Panc1 (cell line): ENCODE measurements at regions not wholly inside any gene's neighbourhood (a gene's known extent, or its start where the extent isn't known, plus 50 kb on each side); places are given as distances from the start of the nearest gene placed in this dataset.

ENCODE experiments used
- ATAC-seq: fragments of 200-7000 bp; cut with Tn5 transposase; 2 replicates; pipeline ENCODE4 v1.9.1; 2020; ENCODE audit warnings: mild to moderate bottlenecking, moderate library complexity
- BruUV-seq: library from RNA; stranded (reverse); fragments of 400-500 nt; replicated peaks from 2 replicates; lab custom pipeline; 2021; lab: Mats Ljungman, UMichigan
- CTCF ChIA-PET: fragments of 300-600 bp; sonication (Branson Sonifier 250); formaldehyde crosslinking; loops from one replicate; lab custom pipeline; 2022; ENCODE audit warnings: antibody characterized with exemption; lab: Charles Lee
- POLR2A ChIA-PET: fragments of 300-600 bp; sonication (Branson Sonifier 250); formaldehyde crosslinking; loops from one replicate; lab custom pipeline; 2022; ENCODE audit warnings: antibody characterized with exemption; lab: Charles Lee
- DNase-seq: peaks from one replicate; pipeline ENCODE4 v3.0.0-alpha.2; 2010; ENCODE audit warnings: low read depth, low spot score
- H3K27ac ChIP-seq: 2 replicates; pipeline ENCODE4 v1.5.1; 2011; ENCODE audit warnings: mild to moderate bottlenecking, low read length, inconsistent platforms
- H3K27me3 ChIP-seq: fragments of 200-500 bp; sonication (Bioruptor generic); 2 replicates; pipeline ENCODE4 v1.6.0; 2014; ENCODE audit warnings: low read length, inconsistent platforms; ENCODE audit not compliant: control insufficient read depth, insufficient read depth
- H3K36me3 ChIP-seq: fragments of 200-500 bp; sonication (Bioruptor generic); 2 replicates; pipeline ENCODE4 v1.5.1; 2014; ENCODE audit warnings: inconsistent platforms, mild to moderate bottlenecking, low read length, moderate library complexity; ENCODE audit not compliant: control insufficient read depth, insufficient read depth
- H3K4me1 ChIP-seq: 2 replicates; pipeline ENCODE4 v1.5.1; 2011; ENCODE audit warnings: inconsistent platforms, mild to moderate bottlenecking, low read length, moderate library complexity; ENCODE audit not compliant: control insufficient read depth, insufficient read depth
- H3K4me3 ChIP-seq, 2 experiments: 2 replicates each; pipeline ENCODE4 v1.5.1; 2011 to 2012; ENCODE audit warnings: low read depth in 2 of 2, low read length in 2 of 2, mild to moderate bottlenecking in 2 of 2, inconsistent platforms in 1 of 2, moderate library complexity in 1 of 2
- H3K9me3 ChIP-seq: fragments of 200-500 bp; sonication (Bioruptor generic); 2 replicates; pipeline ENCODE4 v1.5.1; 2014; ENCODE audit warnings: low read depth, mild to moderate bottlenecking, inconsistent platforms, low read length, moderate library complexity; ENCODE audit not compliant: control insufficient read depth, insufficient read depth
- CTCF ChIP-seq: fragments of 450-650 bp; IDR thresholded peaks from 2 replicates; pipeline ENCODE4 v1.5.1; 2017; ENCODE audit warnings: mild to moderate bottlenecking
- POLR2AphosphoS5 ChIP-seq: IDR thresholded peaks from 2 replicates; pipeline ENCODE4 v1.6.1; 2012; ENCODE audit warnings: mild to moderate bottlenecking, low read depth, low read length, moderate library complexity
- SIN3A ChIP-seq: IDR thresholded peaks from 2 replicates; pipeline ENCODE4 v1.6.1; 2012; ENCODE audit warnings: low read depth, mild to moderate bottlenecking, low read length, moderate library complexity, borderline replicate concordance; ENCODE audit not compliant: insufficient read depth
- TCF7L2 ChIP-seq: IDR thresholded peaks from 2 replicates; pipeline ENCODE4 v1.6.1; 2011; ENCODE audit warnings: mild to moderate bottlenecking, low read depth, low read length, inconsistent platforms
- in situ Hi-C: cut with HindIII; loops from 2 replicates; pipeline ENCODE4 v1.10.0; 2016; ENCODE audit warnings: low sequenced_read_pairs, low pct_unique_long_range_greater_than_20kb
- intact Hi-C: fragments of 100-400 bp; cut with micrococcal nuclease; formaldehyde crosslinking; loops from one replicate; pipeline ENCODE4 v1.10.0; 2022; ENCODE audit not compliant: unreplicated experiment
- TF ChIP-seq, protein P1 (sequence below), 2 experiments: IDR thresholded peaks; 2 replicates each; pipeline ENCODE4 v1.6.1; 2011 to 2012; ENCODE audit warnings: low read depth in 2 of 2, control low read depth in 1 of 2, low read length in 1 of 2, mild to moderate bottlenecking in 1 of 2, moderate library complexity in 1 of 2; ENCODE audit not compliant: insufficient read depth in 1 of 2

DNA sequence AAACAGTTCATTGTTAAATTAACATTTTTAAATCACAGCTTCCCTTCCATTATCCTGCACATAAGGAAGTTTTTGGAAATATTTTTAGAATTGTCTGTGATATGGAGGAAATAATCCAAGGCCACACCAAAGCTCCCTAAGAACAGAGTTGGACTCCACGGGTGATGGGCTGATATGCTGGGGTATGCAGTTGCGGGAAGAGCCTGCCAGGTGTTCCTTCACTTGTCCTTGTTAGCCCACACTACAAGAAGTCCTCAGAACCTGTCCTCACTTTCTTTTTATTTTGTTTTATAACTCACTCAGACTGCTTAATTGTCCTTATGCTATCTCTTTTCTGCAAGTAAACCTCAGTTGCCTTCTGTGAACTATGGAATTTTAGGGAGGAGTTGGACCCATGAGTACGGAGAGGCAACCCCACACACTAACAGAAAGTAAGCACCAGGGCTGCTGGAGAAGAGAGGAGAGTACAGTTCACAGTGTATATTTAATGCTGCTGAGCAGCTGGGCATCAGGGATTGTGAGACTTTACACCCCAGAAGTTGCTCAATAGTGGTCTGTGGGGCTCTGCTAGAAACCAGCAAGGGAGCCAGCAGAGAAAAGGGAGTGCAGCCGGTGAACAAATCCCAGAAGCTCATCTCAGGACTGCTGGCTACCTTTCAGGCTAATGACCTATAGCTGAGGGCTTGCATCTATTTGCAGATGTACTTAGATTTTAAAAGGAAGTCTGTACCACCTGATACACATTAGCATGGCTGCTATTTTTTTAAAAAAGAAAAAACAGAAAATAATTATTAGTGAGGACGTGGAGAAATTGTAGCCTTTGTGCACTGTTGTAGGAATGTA is 64.6 kb upstream of the FOXN2 start:
- Histone ChIP-seq H3K36me3 (no peaks in the 10 kb centered on the region), H3K4me3 (no peak overlapping the region), H3K27me3 (no peaks in the 10 kb centered on the region), H3K4me1 (peaks cover 5% of the 10 kb centered on the region; the same call in 1 of the 2 replicates), H3K27ac (no peak overlapping the region), H3K9me3 (no peaks in the 10 kb centered on the region)
- ChIA-PET CTCF (no interaction called here), POLR2A (no interaction called here)
- intact Hi-C loops (no loop called here), in situ Hi-C loops (no loop called here)
- DNase-seq (no peak), ATAC-seq (peak; percentile 36; the same call in 1 of the 2 replicates)
- TF ChIP-seq TCF7L2: no peak
- TF ChIP-seq, protein P1, sequence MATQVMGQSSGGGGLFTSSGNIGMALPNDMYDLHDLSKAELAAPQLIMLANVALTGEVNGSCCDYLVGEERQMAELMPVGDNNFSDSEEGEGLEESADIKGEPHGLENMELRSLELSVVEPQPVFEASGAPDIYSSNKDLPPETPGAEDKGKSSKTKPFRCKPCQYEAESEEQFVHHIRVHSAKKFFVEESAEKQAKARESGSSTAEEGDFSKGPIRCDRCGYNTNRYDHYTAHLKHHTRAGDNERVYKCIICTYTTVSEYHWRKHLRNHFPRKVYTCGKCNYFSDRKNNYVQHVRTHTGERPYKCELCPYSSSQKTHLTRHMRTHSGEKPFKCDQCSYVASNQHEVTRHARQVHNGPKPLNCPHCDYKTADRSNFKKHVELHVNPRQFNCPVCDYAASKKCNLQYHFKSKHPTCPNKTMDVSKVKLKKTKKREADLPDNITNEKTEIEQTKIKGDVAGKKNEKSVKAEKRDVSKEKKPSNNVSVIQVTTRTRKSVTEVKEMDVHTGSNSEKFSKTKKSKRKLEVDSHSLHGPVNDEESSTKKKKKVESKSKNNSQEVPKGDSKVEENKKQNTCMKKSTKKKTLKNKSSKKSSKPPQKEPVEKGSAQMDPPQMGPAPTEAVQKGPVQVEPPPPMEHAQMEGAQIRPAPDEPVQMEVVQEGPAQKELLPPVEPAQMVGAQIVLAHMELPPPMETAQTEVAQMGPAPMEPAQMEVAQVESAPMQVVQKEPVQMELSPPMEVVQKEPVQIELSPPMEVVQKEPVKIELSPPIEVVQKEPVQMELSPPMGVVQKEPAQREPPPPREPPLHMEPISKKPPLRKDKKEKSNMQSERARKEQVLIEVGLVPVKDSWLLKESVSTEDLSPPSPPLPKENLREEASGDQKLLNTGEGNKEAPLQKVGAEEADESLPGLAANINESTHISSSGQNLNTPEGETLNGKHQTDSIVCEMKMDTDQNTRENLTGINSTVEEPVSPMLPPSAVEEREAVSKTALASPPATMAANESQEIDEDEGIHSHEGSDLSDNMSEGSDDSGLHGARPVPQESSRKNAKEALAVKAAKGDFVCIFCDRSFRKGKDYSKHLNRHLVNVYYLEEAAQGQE (IDR thresholded peaks at IDR 0.05; ENCODE audit: insufficient read depth in 1 of 2, low read depth in 2 of 2, low read length in 1 of 2): no peak
- no TSS peak for BruUV-seq

GRCh38 chr2:48250474-48250844 is 64.0 kb upstream of the FOXN2 start:
- in situ Hi-C loops (no loop called here), intact Hi-C loops (no loop called here)
- H3K27ac ChIP-seq: no peak overlapping the region
- H3K4me3 ChIP-seq: no peak overlapping the region
- H3K27me3 ChIP-seq: no peaks in the 10 kb centered on the region
- peaks cover 5% of the 10 kb centered on the region; the same call in 1 of the 2 replicates for H3K4me1 ChIP-seq
- CTCF ChIA-PET: no interaction called here
- POLR2A ChIA-PET: no interaction called here
- ATAC-seq: no peak
- no peak for DNase-seq
- no peaks in the 10 kb centered on the region for H3K9me3 ChIP-seq
- TF ChIP-seq TCF7L2 (no peak), CTCF (no peak), SIN3A (no peak), POLR2AphosphoS5 (no peak)
- TF ChIP-seq, protein P1 (IDR thresholded peaks at IDR 0.05; ENCODE audit: insufficient read depth in 1 of 2, low read depth in 2 of 2, low read length in 1 of 2): no peak
- H3K36me3 ChIP-seq: no peaks in the 10 kb centered on the region
- BruUV-seq: no TSS peak
